ENCODE measurements at regions not wholly inside any gene's neighbourhood (a gene's known extent, or its start where the extent isn't known, plus 50 kb on each side); places are given as distances from the start of the nearest gene placed in this dataset.

- TF ChIP-seq, protein P1, sequence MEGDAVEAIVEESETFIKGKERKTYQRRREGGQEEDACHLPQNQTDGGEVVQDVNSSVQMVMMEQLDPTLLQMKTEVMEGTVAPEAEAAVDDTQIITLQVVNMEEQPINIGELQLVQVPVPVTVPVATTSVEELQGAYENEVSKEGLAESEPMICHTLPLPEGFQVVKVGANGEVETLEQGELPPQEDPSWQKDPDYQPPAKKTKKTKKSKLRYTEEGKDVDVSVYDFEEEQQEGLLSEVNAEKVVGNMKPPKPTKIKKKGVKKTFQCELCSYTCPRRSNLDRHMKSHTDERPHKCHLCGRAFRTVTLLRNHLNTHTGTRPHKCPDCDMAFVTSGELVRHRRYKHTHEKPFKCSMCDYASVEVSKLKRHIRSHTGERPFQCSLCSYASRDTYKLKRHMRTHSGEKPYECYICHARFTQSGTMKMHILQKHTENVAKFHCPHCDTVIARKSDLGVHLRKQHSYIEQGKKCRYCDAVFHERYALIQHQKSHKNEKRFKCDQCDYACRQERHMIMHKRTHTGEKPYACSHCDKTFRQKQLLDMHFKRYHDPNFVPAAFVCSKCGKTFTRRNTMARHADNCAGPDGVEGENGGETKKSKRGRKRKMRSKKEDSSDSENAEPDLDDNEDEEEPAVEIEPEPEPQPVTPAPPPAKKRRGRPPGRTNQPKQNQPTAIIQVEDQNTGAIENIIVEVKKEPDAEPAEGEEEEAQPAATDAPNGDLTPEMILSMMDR (IDR thresholded peaks at IDR 0.05 in 4 of 5, conservative IDR thresholded peaks at IDR 0.05 in 1 of 5), result no peak
- no peak for TF ChIP-seq POLR2A (IDR thresholded peaks at IDR 0.05)
Observed at GRCh38 chr10:78199005-78199725, 165.5 kb downstream of the RPS24 start.

All from gastrocnemius medialis (tissue), 4 donors.